Tibial nerve (tissue), 4 donors: ENCODE measurements at regions not wholly inside any gene's neighbourhood (a gene's known extent, or its start where the extent isn't known, plus 50 kb on each side); places are given as distances from the start of the nearest gene placed in this dataset.

Experiments used
- CTCF ChIP-seq, 5 experiments: fragments of 200-600 bp in 3 of 5; fragments of 450-650 bp in 2 of 5; sonication (generic) in 3 of 5; IDR thresholded peaks; one replicate each; pipeline ENCODE4 v1.5.1; 2016 to 2019; ENCODE audit warnings: antibody characterized with exemption in 5 of 5, mild to moderate bottlenecking in 3 of 5, moderate library complexity in 2 of 5
- EP300 ChIP-seq, 2 donors: sonication (generic); formaldehyde crosslinking; IDR thresholded peaks; one replicate each; pipeline ENCODE4 v1.6.1; 2017; ENCODE audit warnings: antibody characterized with exemption in 2 of 2, mild to moderate bottlenecking in 1 of 2
- POLR2A ChIP-seq, 2 donors: fragments of 450-650 bp; IDR thresholded peaks; one replicate each; pipeline ENCODE4 v1.6.1; 2017; ENCODE audit warnings: antibody characterized with exemption in 2 of 2, mild to moderate bottlenecking in 2 of 2, moderate library complexity in 2 of 2

DNA sequence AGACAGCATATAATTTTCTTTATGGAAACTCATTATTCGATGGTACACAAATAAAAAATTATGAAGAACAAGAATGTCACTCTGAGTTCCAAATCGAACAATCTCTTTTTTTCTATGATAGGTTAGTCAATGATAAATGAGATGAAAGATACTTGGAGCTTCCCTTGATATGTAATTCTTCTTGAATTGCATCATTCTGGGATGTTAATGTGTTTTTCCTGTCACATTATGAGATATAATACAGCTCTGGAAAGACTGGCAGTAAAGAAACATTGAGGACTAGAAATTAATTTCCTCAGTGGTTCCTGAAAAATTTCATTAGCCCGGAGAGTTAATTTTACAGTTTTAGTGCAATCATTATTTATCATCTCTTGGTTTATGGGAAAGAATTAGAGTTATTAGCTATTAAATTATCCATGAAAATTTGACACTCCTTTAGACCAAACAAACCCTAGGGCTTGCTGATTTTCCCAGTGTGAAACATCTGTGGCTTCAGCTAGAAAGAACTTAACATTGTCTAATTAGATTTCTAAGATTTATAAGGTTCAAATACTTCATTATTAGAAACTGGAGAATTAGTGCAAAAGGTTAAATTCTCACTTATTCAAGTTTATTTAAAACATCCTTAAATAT, 1546.6 kb upstream of the TENM3 start:
- TF ChIP-seq CTCF (IDR thresholded peaks at IDR 0.05) = no peak
- no peak for TF ChIP-seq POLR2A (IDR thresholded peaks at IDR 0.05)
- TF ChIP-seq EP300 (IDR thresholded peaks at IDR 0.05) = no peak
